SK-N-SH (cell line): ENCODE measurements at regions not wholly inside any gene's neighbourhood (a gene's known extent, or its start where the extent isn't known, plus 50 kb on each side); places are given as distances from the start of the nearest gene placed in this dataset.
A peak's percentile ranks its signal among the peaks of the same experiment; 100 is the strongest.

ENCODE experiments used
- CTCF ChIA-PET: fragments of 300-600, 350-600 bp; formaldehyde crosslinking; extraction: SDS; loops from one replicate; lab custom pipeline; 2021; lab: Yijun Ruan, JAX
- POLR2A ChIA-PET: fragments of 350-600 bp; sonication (Branson Sonifier 250); formaldehyde crosslinking; extraction: SDS; loops from one replicate; lab custom pipeline; 2020; ENCODE audit warnings: antibody characterized with exemption, inconsistent platforms; lab: Yijun Ruan, JAX
- DNase-seq: peaks from one replicate; pipeline ENCODE4 v3.0.0; 2012
- H2AFZ ChIP-seq: fragments of 200-600 bp; sonication (generic); 2 replicates; pipeline ENCODE4 v1.8.1; 2016; ENCODE audit warnings: antibody characterized with exemption, mild to moderate bottlenecking, low read depth
- H3F3A ChIP-seq: fragments of 200-600 bp; sonication (generic); replicated peaks from 2 replicates; pipeline ENCODE3; 2016; ENCODE audit warnings: antibody characterized with exemption, mild to moderate bottlenecking; ENCODE audit not compliant: insufficient read depth
- H3K27ac ChIP-seq, 2 experiments: fragments of 200-500 bp in 1 of 2; fragments of 200-600 bp in 1 of 2; sonication (Bioruptor generic) in 1 of 2; sonication (generic), shearing (Covaris generic) in 1 of 2; 2 replicates each; pipeline versions ENCODE4 v1.5.1 to v1.6.1; 2014 to 2016; ENCODE audit warnings: low read depth in 2 of 2, inconsistent platforms in 1 of 2, low read length in 1 of 2, mild to moderate bottlenecking in 1 of 2, mixed read lengths in 1 of 2
- H3K27me3 ChIP-seq: fragments of 200-600 bp; sonication (generic), shearing (Covaris generic); 2 replicates; pipeline ENCODE4 v1.6.1; 2016; ENCODE audit warnings: mixed run types; ENCODE audit not compliant: insufficient read depth
- H3K36me3 ChIP-seq, 2 experiments: fragments of 200-500 bp in 1 of 2; fragments of 200-600 bp in 1 of 2; sonication (Bioruptor generic) in 1 of 2; sonication (generic) in 1 of 2; replicated peaks in 1 of 2; 2 replicates each; pipeline versions ENCODE3 to v1.5.1; 2014 to 2016; ENCODE audit warnings: low read length in 1 of 2, mild to moderate bottlenecking in 1 of 2; ENCODE audit not compliant: insufficient read depth in 2 of 2, control insufficient read depth in 1 of 2
- H3K4me1 ChIP-seq, 2 experiments: fragments of 200-500 bp in 1 of 2; fragments of 200-600 bp in 1 of 2; sonication (Bioruptor generic) in 1 of 2; sonication (generic), shearing (Covaris generic) in 1 of 2; 2 replicates each; pipeline versions ENCODE4 v1.5.1 to v1.6.1; 2014 to 2016; ENCODE audit warnings: low read depth in 1 of 2, low read length in 1 of 2, mixed run types in 1 of 2; ENCODE audit not compliant: insufficient read depth in 2 of 2, control insufficient read depth in 1 of 2
- H3K4me2 ChIP-seq: fragments of 200-600 bp; sonication (generic), shearing (Covaris generic); 2 replicates; pipeline ENCODE4 v1.6.1; 2017; ENCODE audit warnings: mixed run types
- H3K4me3 ChIP-seq, 2 experiments: fragments of 200-500 bp in 1 of 2; fragments of 200-600 bp in 1 of 2; sonication (Bioruptor generic) in 1 of 2; sonication (generic), shearing (Covaris generic) in 1 of 2; 2 replicates each; pipeline versions ENCODE4 v1.5.1 to v1.8.1; 2014 to 2016; ENCODE audit warnings: low read depth in 2 of 2, inconsistent platforms in 1 of 2, low read length in 1 of 2, mild to moderate bottlenecking in 1 of 2, mixed read lengths in 1 of 2, moderate library complexity in 1 of 2
- H3K79me2 ChIP-seq: fragments of 200-600 bp; sonication (generic); 2 replicates; pipeline ENCODE4 v1.8.1; 2017; ENCODE audit warnings: mild to moderate bottlenecking; ENCODE audit not compliant: insufficient read depth
- H3K9ac ChIP-seq: fragments of 200-600 bp; sonication (generic); 2 replicates; pipeline ENCODE4 v1.6.1; 2017; ENCODE audit warnings: mixed run types
- H3K9me2 ChIP-seq: fragments of 200-600 bp; sonication (generic); 2 replicates; pipeline ENCODE4 v1.6.1; 2017; ENCODE audit warnings: mixed run types
- H3K9me3 ChIP-seq: fragments of 200-600 bp; sonication (generic); 2 replicates; pipeline ENCODE4 v1.6.1; 2017; ENCODE audit warnings: mixed run types, mild to moderate bottlenecking, moderate library complexity
- H4K20me1 ChIP-seq: fragments of 200-600 bp; sonication (generic); 2 replicates; pipeline ENCODE4 v1.6.1; 2017; ENCODE audit warnings: mild to moderate bottlenecking, mixed run types; ENCODE audit not compliant: insufficient read depth
- EP300 ChIP-seq, 2 experiments: IDR thresholded peaks; 2 replicates each; pipeline versions ENCODE4 v1.4.0 to v1.6.1; 2012; ENCODE audit warnings: borderline replicate concordance in 1 of 2, low read depth in 1 of 2, low read length in 1 of 2
- GABPA ChIP-seq: IDR thresholded peaks from 2 replicates; pipeline ENCODE4 v1.4.0; 2012; ENCODE audit warnings: low read depth, mild to moderate bottlenecking
- GATA2 ChIP-seq: sonication (generic); formaldehyde crosslinking; IDR thresholded peaks from 2 replicates; pipeline ENCODE4 v1.5.0; 2020; ENCODE audit warnings: mild to moderate bottlenecking, missing genetic modification reagents
- MXI1 ChIP-seq: IDR thresholded peaks from 2 replicates; pipeline ENCODE4 v1.6.1; 2012; ENCODE audit warnings: mild to moderate bottlenecking, low read depth, low read length, improper control_type of control experiment
- POLR2AphosphoS5 ChIP-seq: IDR thresholded peaks from 2 replicates; pipeline ENCODE4 v1.6.1; 2012; ENCODE audit warnings: low read depth, low read length
- RAD21 ChIP-seq: IDR thresholded peaks from 2 replicates; pipeline ENCODE4 v1.6.1; 2012; ENCODE audit warnings: mild to moderate bottlenecking, low read length
- SMC3 ChIP-seq: IDR thresholded peaks from 2 replicates; pipeline ENCODE4 v1.6.1; 2012; ENCODE audit warnings: low read depth, low read length, improper control_type of control experiment
- TAF1 ChIP-seq: IDR thresholded peaks from 2 replicates; pipeline ENCODE4 v1.6.1; 2012; ENCODE audit warnings: low read depth, mild to moderate bottlenecking, low read length, moderate library complexity, borderline replicate concordance
- YY1 ChIP-seq: IDR thresholded peaks from 2 replicates; pipeline ENCODE4 v1.4.0; 2012; ENCODE audit warnings: low read depth, mild to moderate bottlenecking
- WGBS: methylation state at CpG from one replicate; pipeline ENCODE4 v1.1.6; 2017; ENCODE audit warnings: low lambda C conversion rate; 5-methylcytosine and 5-hydroxymethylcytosine counted together

DNA sequence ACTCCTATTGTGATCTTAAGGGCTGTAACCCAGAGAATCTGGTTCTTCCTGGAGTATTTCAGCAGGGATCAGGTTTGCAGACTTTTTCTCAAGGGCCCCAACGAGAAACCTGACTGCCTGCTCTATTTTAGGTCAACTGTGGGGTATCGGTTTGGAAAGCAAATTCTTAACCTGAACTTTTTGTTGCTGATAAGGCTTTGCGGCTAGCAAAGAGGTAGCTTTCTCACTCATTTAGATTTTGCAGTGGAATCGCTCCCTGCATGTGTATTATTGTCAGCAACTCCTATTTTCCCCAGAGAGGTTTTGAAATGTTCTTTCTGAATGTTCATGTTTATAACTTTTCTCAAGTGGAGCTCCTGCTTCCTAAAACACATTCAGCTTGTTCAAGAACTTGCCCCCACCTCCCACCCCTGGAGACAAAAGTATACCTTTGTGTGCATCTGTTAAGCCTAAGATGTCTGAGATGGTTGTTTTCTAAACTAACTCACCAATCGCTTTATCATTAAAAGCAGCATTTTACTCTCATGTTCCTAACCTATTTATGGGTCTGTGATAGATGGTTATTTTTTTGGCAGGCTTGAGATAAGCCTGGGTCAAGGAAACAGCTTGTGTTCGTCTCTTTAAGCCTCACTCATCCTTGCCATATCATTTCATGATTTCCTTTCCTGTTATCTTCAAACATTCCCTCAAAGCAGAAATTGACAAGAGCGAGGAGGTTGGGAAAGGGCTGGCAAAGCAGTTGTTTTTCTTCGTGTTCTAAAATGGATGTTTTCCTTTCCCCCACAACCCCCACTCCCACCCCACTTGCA, 129.8 kb downstream of the BAMBI start:
- DNase-seq, result no peak
- no peaks in the 10 kb centered on the region for H3K27me3 ChIP-seq
- no peaks in the 10 kb centered on the region for H3K79me2 ChIP-seq
- no peaks in the 10 kb centered on the region for H3K9me3 ChIP-seq
- H2AFZ ChIP-seq, result 0 out of 2 replicates have a peak overlapping the region, but pooled peaks have one; percentile 56
- H3K4me1 ChIP-seq, result peaks cover 0 to 23% of the 10 kb centered on the region in 2 experiments; a peak in 2 of 4 replicates
- no peaks in the 10 kb centered on the region for H3F3A ChIP-seq
- H4K20me1 ChIP-seq, result no peaks in the 10 kb centered on the region
- H3K9me2 ChIP-seq, result no peaks in the 10 kb centered on the region
- no peak overlapping the region; a peak in 1 of 4 replicates for H3K4me3 ChIP-seq
- H3K27ac ChIP-seq, result peak overlapping the region in 1 of 2 experiments; percentile 96; a peak in 2 of 4 replicates
- no peak overlapping the region for H3K4me2 ChIP-seq
- H3K36me3 ChIP-seq, result no peaks in the 10 kb centered on the region
- TF ChIP-seq POLR2AphosphoS5 (no peak), MXI1 (peak; percentile 4; the same call in 1 of the 2 replicates), GATA2 (peak; percentile 38; the same call in 1 of the 2 replicates), EP300 (IDR thresholded peaks at IDR 0.05; ENCODE audit: borderline replicate concordance in 1 of 2, low read depth in 1 of 2, low read length in 1 of 2) (peak in 1 of 2 experiments; percentile 53; a peak in 1 of 4 replicates), RAD21 (no peak), SMC3 (no peak)
- WGBS, result 57% methylated on average over 8 of the region's 8 CpGs
- no peak overlapping the region for H3K9ac ChIP-seq
- ChIA-PET CTCF (interaction anchor here (0.6 to 1.9 kb wide), 11 partner anchors 8 to 498 kb away, joined by 3 to 9 read pairs (median 3); no protein-coding TSS in a partner anchor), POLR2A (no interaction called here)

DNA sequence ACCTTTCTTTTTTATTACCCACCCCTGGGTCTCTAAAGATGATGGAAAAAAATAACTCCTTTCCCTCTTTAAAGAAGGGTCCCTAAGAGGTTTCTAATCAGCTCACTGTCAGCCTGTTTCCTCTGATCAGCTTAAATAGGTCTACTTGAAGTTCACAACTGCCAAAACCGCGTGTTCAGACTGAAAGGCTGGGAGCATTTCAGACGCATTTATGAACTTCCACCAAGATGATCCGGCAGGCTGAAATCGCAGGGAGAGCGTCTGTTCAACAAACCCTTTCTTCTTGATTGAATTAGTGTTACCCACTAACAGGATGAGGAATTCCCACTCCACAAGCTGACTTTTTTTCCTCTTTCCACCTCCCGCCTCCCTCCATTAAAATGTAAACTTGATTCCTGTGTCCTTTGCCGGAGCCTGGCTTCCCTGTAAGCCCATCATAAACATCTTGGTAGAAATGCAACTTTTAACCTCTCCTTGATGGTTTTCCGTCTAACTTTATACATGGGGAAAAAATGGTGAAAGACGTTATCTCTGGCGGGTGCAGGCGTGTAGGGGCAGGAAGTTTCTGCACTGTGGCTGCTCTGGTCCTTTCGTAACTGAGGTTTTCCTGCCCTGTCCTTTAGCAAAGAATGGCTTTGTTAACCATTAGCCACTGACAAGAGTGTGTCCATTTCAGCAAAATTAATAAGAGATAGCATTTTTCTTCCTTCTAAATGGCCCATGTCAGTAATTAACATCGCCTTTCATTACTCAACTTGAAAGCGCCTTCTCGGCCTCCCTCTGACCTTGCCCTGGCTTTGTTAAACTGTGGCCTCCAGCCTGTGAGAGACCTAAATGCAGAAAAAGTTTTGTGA, 130.7 kb downstream of the BAMBI start:
- Histone ChIP-seq H3K36me3 (no peaks in the 10 kb centered on the region), H2AFZ (0 out of 2 replicates have a peak overlapping the region, but pooled peaks have one; percentile 56), H3K27me3 (no peaks in the 10 kb centered on the region), H3K9me3 (no peaks in the 10 kb centered on the region), H3K9me2 (no peaks in the 10 kb centered on the region), H3K79me2 (no peaks in the 10 kb centered on the region), H3F3A (no peaks in the 10 kb centered on the region), H3K9ac (no peak overlapping the region), H3K4me1 (peaks cover 0 to 23% of the 10 kb centered on the region in 2 experiments; a peak in 2 of 4 replicates), H3K27ac (peak overlapping the region in 1 of 2 experiments; percentile 96; a peak in 2 of 4 replicates), H3K4me2 (no peak overlapping the region), H4K20me1 (no peaks in the 10 kb centered on the region), H3K4me3 (0 out of 4 replicates have a peak overlapping the region, but pooled peaks of 1 of the 2 experiments have one; percentile 1)
- peak; percentile 56 for DNase-seq
- TF ChIP-seq YY1 (no peak), TAF1 (no peak), SMC3 (no peak), GABPA (no peak), RAD21 (0 out of 2 replicates have a peak, but pooled peaks have one; percentile 3), GATA2 (peak; percentile 53), MXI1 (peak; percentile 58; the same call in 1 of the 2 replicates)
- POLR2A ChIA-PET, result no interaction called here
- 55% methylated on average over 16 of the region's 16 CpGs for WGBS
- CTCF ChIA-PET, result interaction anchor here (1.1 to 1.9 kb wide), 5 partner anchors 9 to 183 kb away, joined by 3 to 9 read pairs (median 4); no protein-coding TSS in a partner anchor
